BJ (cell line): ENCODE measurements at regions not wholly inside any gene's neighbourhood (a gene's known extent, or its start where the extent isn't known, plus 50 kb on each side); places are given as distances from the start of the nearest gene placed in this dataset.
"Not testable (repeated sequence)": the region's sequence is repeated elsewhere in the genome, so short reads cannot be mapped to it uniquely, and the experiment has no call there.

ENCODE experiments used
- CTCF ChIA-PET: fragments of 350-600 bp; formaldehyde crosslinking; extraction: SDS; loops from one replicate; lab custom pipeline; 2021; ENCODE audit warnings: antibody characterized with exemption, inconsistent platforms; lab: Yijun Ruan, JAX
- POLR2A ChIA-PET: fragments of 300-600 bp; sonication (Branson Sonifier 250); formaldehyde crosslinking; extraction: SDS; loops from one replicate; lab custom pipeline; 2021; ENCODE audit warnings: antibody characterized with exemption; lab: Charles Lee
- DNase-seq: peaks from one replicate; pipeline ENCODE4 v3.0.0-alpha.2; 2011; ENCODE audit warnings: low read depth
- H3K27me3 ChIP-seq: 2 replicates; pipeline ENCODE4 v1.6.0; 2011; ENCODE audit warnings: low read length; ENCODE audit not compliant: control insufficient read depth, insufficient read depth
- H3K36me3 ChIP-seq: 2 replicates; pipeline ENCODE4 v1.5.1; 2011; ENCODE audit warnings: low read length; ENCODE audit not compliant: control insufficient read depth, insufficient read depth
- H3K4me3 ChIP-seq: 2 replicates; pipeline ENCODE4 v1.5.1; 2011; ENCODE audit warnings: low read depth, mild to moderate bottlenecking, control low read depth, low read length
- TF ChIP-seq, protein P1 (sequence below): IDR thresholded peaks from 2 replicates; pipeline ENCODE4 v1.5.1; 2011; ENCODE audit warnings: low read depth, mild to moderate bottlenecking, control low read depth, inconsistent platforms, low read length, moderate library complexity; ENCODE audit not compliant: insufficient read depth

GRCh38 chr2:239818086-239818485 lies 207.1 kb downstream of the NDUFA10 start:
- TF ChIP-seq, protein P1, sequence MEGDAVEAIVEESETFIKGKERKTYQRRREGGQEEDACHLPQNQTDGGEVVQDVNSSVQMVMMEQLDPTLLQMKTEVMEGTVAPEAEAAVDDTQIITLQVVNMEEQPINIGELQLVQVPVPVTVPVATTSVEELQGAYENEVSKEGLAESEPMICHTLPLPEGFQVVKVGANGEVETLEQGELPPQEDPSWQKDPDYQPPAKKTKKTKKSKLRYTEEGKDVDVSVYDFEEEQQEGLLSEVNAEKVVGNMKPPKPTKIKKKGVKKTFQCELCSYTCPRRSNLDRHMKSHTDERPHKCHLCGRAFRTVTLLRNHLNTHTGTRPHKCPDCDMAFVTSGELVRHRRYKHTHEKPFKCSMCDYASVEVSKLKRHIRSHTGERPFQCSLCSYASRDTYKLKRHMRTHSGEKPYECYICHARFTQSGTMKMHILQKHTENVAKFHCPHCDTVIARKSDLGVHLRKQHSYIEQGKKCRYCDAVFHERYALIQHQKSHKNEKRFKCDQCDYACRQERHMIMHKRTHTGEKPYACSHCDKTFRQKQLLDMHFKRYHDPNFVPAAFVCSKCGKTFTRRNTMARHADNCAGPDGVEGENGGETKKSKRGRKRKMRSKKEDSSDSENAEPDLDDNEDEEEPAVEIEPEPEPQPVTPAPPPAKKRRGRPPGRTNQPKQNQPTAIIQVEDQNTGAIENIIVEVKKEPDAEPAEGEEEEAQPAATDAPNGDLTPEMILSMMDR = no peak
- ChIA-PET CTCF (no interaction called here), POLR2A (no interaction called here)
- no peak for DNase-seq
- no peaks in the 10 kb centered on the region for H3K27me3 ChIP-seq
- H3K4me3 ChIP-seq = no peak overlapping the region
- H3K36me3 ChIP-seq = no peaks in the 10 kb centered on the region

- DNase-seq, H3K36me3 ChIP-seq, CTCF ChIA-PET, H3K27me3 ChIP-seq, POLR2A ChIA-PET, H3K4me3 ChIP-seq: not testable (repeated sequence)
Observed at GRCh38 chr2:239817468-239818031, 207.6 kb downstream of the NDUFA10 start.

DNA sequence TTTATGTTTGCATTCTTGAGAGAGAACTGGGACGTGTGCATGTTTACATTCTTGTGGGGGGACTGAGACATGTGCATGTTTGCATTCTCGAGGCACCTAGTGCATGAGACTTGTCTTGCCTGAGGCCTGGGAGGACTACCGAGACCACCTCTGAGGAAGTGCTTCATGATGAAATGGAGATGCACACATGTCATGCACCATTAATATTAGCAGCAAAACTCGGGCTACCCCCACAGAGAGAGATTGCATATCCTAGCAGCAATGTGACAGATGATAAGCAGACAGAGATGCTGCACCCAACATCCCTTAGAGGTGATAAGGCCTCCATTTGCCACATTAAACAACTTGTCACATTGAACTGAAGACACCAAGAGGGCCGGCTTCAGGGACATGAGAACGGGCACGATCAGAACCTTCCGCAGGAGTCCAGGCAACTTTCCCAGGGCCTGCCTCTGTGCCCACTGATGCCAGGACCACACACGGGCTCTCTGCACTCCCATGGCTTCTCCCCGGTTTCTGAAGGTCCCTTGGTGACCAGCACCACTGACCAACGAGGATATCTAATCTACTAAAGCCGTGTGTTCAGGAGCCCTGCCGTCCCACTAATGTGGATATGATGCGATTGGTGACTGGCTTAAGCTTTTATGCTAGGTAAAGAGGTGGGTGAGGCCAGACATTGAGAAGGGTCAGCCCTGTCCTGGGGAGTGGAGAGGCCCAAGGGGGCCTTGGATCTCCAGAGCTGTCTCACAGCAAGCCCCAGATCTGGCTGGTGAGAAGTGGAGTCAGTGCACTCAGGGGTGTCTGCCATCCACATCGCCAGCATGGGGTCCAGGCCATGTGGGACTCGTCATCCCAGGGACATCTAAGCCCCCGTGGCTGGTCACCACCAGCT lies 208.3 kb downstream of the NDUFA10 start:
- CTCF ChIA-PET = no interaction called here
- DNase-seq = no peak

GRCh38 chr2:239815671-239816070 lies 209.5 kb downstream of the NDUFA10 start:
- Histone ChIP-seq H3K27me3 (no peaks in the 10 kb centered on the region), H3K36me3 (no peaks in the 10 kb centered on the region), H3K4me3 (no peak overlapping the region)
- DNase-seq = no peak
- CTCF ChIA-PET = no interaction called here
- TF ChIP-seq, protein P1 = no peak
- POLR2A ChIA-PET = no interaction called here

More for the DNA sequence above, 208.3 kb downstream of the NDUFA10 start:
- H3K27me3 ChIP-seq = no peaks in the 10 kb centered on the region
- no peaks in the 10 kb centered on the region for H3K36me3 ChIP-seq
- POLR2A ChIA-PET = no interaction called here
- H3K4me3 ChIP-seq = no peak overlapping the region
- TF ChIP-seq, protein P1 = no peak

DNA sequence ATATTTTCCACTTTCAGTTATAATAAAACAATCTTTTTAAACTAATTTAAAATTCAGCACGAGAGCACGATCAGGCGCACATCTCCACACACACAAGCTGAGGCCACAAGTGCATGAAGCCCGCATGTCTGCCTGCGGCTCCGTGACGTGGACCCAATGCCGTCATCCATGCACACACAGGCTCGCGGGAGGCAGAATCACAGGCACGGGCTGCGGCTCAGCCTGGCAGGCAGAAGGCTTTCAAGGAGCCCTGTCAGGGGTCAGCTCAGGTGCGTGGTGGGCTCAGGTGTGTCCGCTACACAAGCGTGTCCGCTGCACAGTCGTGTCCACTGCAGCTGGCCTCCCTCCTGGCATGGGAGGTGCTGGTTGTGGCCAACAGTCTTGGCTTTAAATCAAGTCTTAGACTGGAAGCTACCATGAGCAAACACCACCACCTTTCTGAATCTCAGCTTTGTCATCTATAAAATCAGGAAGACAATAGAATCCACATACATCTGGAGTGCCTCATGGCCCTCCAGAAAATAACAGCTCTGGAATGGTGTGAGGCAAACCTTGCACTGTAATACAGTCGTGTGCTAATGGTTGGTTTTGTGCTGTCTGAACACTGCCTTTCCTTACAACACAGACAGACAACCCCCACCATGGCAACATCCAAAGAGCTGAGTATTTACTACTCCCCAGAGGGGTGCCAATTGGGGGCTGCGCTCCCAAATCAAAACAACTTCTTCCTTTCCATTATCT lies 210.1 kb downstream of the NDUFA10 start:
- no peak for DNase-seq

More for the DNA sequence above, 210.1 kb downstream of the NDUFA10 start:
- TF ChIP-seq, protein P1 = no peak
- no peaks in the 10 kb centered on the region for H3K27me3 ChIP-seq
- ChIA-PET CTCF (interaction anchor here (0.8 kb wide), 1 partner anchor 9 kb away, joined by 3 read pairs; no protein-coding TSS in a partner anchor), POLR2A (no interaction called here)
- H3K4me3 ChIP-seq = no peak overlapping the region
- no peaks in the 10 kb centered on the region for H3K36me3 ChIP-seq
